Activated CD4-positive, alpha-beta T cell treated with anti-CD3 and anti-CD28 coated beads, Interleukin-2, amount 10 ng/mL, durations not matched to agents 24 days and 14 days (primary cell): ENCODE measurements at regions not wholly inside any gene's neighbourhood (a gene's known extent, or its start where the extent isn't known, plus 50 kb on each side); places are given as distances from the start of the nearest gene placed in this dataset.
"Not testable (repeated sequence)": the region's sequence is repeated elsewhere in the genome, so short reads cannot be mapped to it uniquely, and the experiment has no call there.

Experiments used
- DNase-seq: peaks from one replicate; pipeline ENCODE4 v3.0.0; 2022
- H3K27ac Mint-ChIP-seq: one replicate; pipeline ENCODE4 v1.8.0; 2022; ENCODE audit warnings: mild to moderate bottlenecking, mixed read lengths
- H3K27me3 Mint-ChIP-seq: one replicate; pipeline ENCODE4 v1.8.0; 2022; ENCODE audit warnings: mixed read lengths
- H3K36me3 Mint-ChIP-seq: one replicate; pipeline ENCODE4 v1.8.0; 2022; ENCODE audit warnings: low read depth, mild to moderate bottlenecking, mixed read lengths
- H3K4me1 Mint-ChIP-seq: one replicate; pipeline ENCODE4 v1.8.0; 2021; ENCODE audit warnings: mixed read lengths
- H3K4me3 Mint-ChIP-seq: one replicate; pipeline ENCODE4 v1.8.0; 2022; ENCODE audit warnings: mild to moderate bottlenecking, moderate library complexity, mixed read lengths
- H3K9me3 Mint-ChIP-seq: one replicate; pipeline ENCODE4 v1.8.0; 2021; ENCODE audit warnings: mixed read lengths
- intact Hi-C: fragments of 100-400 bp; cut with micrococcal nuclease; formaldehyde crosslinking; loops from one replicate; pipeline ENCODE4 v1.15.1; 2023

DNA sequence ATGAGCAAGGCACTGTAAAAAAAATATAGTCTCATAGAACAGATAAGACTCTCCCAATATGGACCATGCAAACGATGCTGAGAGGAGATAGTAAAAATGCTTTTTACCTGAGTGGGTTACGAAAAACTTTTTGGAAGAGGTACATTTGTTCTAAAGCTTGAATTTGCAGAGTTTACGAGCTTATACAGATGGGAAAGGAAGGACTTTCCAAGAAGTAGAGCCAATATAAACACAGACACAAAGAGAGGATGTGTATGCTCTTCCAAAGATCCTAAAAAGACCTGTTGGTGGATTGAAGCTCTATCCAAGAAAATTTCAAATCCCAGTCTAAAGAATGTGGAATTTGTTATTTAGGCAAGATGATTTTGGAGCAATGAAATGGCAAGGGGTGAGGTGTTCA, 127.1 kb upstream of the SLCO6A1 start:
- Mint-ChIP-seq H3K27me3 (peaks cover 7% of the 10 kb centered on the region), H3K9me3 (no peaks in the 10 kb centered on the region), H3K36me3 (no peaks in the 10 kb centered on the region), H3K4me1 (no peaks in the 10 kb centered on the region), H3K27ac (no peak overlapping the region), H3K4me3 (no peak overlapping the region)
- intact Hi-C loops = no loop called here
- DNase-seq = no peak

DNA sequence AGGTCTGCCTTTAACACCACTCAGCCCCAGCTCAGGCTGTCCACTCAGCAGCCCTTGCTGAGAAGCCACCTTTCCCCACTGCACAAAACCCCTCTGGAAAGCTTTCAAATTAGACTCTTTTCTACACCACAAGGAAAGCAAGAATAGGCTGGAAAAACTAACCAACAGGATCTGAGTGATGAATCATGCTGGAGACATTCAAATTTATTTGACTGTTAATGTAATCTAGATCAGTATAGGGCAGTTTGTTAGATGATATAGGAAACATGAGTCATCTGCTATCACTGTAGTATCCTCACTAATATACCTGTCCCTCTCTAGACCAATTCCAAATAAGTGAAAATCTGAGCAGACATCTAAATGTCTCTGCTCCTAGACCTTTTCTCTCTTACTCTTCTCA, 127.8 kb upstream of the PAM start:
- no peak for DNase-seq
- Mint-ChIP-seq H3K4me3 (no peak overlapping the region), H3K4me1 (peaks cover 3% of the 10 kb centered on the region), H3K36me3 (no peaks in the 10 kb centered on the region), H3K9me3 (peaks cover 6% of the 10 kb centered on the region), H3K27ac (no peak overlapping the region), H3K27me3 (peaks cover 6% of the 10 kb centered on the region)
- intact Hi-C loops = no loop called here

DNA sequence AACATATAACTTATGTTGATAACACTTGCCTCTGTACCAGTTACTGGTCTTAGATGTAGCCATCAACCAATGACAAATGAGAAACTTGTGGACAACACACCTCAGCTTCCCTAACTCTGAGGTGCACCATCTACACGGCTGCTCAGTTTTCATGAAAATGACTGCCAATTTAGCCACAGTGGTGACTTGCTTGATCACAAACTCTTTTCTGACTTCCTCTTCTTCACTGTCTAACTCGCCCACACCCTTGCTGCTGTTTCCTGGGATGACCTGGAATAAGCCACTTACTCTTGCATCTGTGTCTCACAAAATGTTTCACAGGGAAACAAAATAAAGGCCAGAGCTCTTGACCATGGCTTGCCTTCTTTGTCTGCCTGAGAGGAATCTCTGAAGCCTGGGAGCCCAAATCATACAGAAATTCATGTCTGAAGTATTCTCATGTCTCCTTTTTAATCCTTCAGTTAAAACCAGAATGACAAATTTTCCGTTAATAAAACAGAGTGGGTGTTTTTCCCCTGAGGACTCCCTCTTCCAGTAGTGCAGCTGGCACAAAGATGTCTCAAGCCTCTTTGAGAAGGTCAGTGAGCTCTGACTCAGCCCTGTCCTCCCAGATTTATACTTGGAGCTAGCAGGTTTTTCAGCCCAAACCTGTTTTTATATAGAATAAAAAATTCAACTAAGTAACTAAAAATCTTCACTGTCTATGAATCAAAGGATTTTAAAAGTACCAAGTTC, 126.5 kb upstream of the PAM start:
- H3K4me1 Mint-ChIP-seq = peaks cover 3% of the 10 kb centered on the region
- H3K27me3 Mint-ChIP-seq = peaks cover 4% of the 10 kb centered on the region
- no peaks in the 10 kb centered on the region for H3K36me3 Mint-ChIP-seq
- H3K4me3 Mint-ChIP-seq = no peak overlapping the region
- DNase-seq = no peak
- no peak overlapping the region for H3K27ac Mint-ChIP-seq
- intact Hi-C loops = no loop called here
- peaks cover 10% of the 10 kb centered on the region for H3K9me3 Mint-ChIP-seq

DNA sequence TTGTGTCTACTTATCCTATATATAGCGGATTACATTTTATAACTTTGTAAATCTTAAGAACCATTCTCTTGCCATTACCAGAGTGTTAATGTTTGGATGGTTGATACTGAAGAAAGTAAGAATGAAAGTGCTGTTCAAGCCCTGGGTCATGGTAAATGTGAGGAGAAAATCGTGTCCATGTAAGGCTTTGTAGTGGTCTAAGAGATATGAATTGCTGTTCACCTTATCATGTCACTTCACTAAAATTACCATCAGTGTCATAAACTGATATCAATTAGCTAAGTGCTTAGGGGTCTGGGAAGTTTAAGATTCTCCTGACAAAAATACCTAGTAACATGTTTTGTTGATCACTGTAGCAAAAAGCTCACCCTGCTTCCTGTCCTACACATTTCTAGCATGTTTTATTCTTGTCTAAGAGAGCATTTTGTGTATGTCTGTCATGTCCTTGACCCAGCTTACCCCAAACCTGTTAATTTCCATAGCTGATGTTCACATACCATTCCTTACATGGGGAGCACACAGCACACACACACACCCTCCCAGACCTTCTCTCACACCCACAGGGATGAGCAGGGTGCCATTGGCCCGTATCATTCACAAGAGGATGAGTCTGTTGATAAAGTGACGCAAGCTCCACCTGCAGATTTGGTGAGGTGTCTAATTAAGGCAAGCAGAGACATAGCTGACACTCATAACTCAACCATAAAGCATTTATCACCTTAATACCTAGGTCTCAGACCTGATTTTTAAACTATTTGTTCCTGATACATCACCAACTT, 125.1 kb upstream of the PAM start:
- H3K4me1 Mint-ChIP-seq = peaks cover 3% of the 10 kb centered on the region
- intact Hi-C loops = no loop called here

DNA sequence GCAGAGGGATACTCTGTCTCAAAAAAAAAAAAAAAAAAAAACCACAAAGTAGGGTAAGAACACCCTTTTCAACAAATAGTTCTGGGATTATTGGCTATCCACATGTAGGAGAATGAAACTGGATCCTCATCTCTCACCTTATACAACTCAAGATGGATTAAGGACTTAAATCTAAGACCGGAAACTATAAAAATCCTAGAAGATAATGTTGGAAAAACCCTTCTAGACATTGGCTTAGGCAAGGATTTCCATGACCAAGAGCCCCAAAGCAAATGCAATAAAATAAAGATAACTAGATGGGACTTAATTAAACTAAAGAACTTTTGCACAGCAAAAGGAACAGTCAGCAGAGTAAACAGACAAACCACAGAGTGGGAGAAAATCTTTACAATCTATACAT, 119.7 kb upstream of the PAM start:
- intact Hi-C loops, DNase-seq, H3K27me3 Mint-ChIP-seq, H3K4me1 Mint-ChIP-seq, H3K27ac Mint-ChIP-seq, H3K36me3 Mint-ChIP-seq, H3K9me3 Mint-ChIP-seq, H3K4me3 Mint-ChIP-seq: not testable (repeated sequence)

More for the DNA sequence above, 125.1 kb upstream of the PAM start:
- peaks cover 3% of the 10 kb centered on the region for H3K27me3 Mint-ChIP-seq
- no peak overlapping the region for H3K4me3 Mint-ChIP-seq
- no peak overlapping the region for H3K27ac Mint-ChIP-seq
- no peak for DNase-seq
- no peaks in the 10 kb centered on the region for H3K36me3 Mint-ChIP-seq
- peaks cover 10% of the 10 kb centered on the region for H3K9me3 Mint-ChIP-seq

DNA sequence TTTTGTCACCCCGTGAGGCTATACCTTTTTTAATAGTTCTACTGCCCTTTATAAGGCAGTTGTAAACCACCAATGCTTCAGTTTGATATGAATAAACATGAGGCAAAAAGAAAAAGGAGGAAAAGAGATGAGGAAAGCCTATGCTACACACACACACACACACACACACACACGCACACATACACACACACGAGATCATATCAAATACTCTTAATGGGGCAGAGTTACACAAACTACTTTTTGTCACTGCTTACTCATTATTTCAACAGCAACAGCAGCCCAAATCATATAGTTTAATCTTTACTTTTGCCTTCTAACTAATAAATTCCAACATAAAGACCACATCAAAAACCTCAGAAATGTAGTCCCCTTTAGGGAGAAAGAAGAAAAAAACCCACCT, 116.8 kb upstream of the PAM start:
- Mint-ChIP-seq H3K36me3 (no peaks in the 10 kb centered on the region), H3K27me3 (peaks cover 2% of the 10 kb centered on the region), H3K4me3 (no peak overlapping the region), H3K4me1 (no peaks in the 10 kb centered on the region), H3K27ac (no peak overlapping the region), H3K9me3 (no peaks in the 10 kb centered on the region)
- intact Hi-C loops = no loop called here
- DNase-seq = no peak

DNA sequence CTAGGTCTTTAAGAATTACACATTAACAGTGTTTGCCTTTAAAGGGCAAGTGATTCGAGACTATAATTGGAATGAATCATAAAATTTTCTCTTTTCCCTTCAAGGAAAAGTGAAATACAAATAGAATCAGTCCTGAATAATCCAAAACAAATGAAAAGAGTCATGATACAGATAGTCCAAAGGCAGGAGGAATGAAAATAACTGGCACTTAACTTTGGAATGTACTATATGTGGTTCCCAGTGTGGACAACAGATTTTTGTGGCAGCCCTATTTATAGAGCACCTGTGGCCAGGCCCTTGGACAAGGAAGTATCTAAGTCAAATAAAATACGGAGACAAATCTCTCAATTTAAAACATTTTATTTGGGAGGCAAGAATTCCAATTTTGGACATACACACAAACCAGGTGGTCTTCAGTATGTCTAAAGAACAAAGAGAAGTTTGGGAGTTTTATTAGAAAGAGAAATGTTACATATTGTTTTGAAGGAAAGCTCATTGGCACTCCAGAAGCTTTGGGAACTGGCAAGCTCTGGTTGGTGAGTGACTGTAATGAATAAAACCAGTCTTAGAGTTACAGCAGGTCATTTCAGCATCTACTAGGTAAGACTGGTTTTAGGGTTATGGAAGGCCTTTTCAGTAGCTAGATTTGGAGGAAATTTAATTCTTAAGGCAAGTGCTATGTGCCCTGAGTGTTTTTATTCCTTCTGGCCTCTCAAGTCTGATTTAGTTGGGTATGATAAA, 116.0 kb upstream of the PAM start:
- Mint-ChIP-seq H3K9me3 (no peaks in the 10 kb centered on the region), H3K27me3 (peaks cover 2% of the 10 kb centered on the region), H3K36me3 (no peaks in the 10 kb centered on the region), H3K4me1 (no peaks in the 10 kb centered on the region), H3K4me3 (no peak overlapping the region), H3K27ac (no peak overlapping the region)
- DNase-seq = no peak
- intact Hi-C loops = no loop called here

DNA sequence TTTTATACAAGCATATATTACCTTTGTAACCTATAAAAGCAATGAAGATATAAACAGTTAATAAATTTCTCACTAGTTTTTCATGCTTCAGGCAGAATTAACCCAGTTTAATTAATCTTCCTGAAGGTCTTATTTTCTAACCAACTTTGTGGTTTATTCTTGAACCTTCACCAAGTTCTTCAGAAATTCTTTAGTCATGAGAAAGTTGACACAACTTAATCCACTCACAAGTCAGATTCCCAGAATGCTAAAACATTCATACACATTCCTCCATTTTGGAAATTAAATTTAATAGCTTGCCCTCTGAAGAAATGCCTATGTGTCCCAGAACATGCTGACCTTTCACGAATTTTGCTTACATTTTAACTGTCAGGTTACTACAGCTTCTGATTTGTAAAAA, 105.4 kb upstream of the PAM start:
- Mint-ChIP-seq H3K36me3 (no peaks in the 10 kb centered on the region), H3K4me3 (no peak overlapping the region), H3K27ac (no peak overlapping the region)

DNA sequence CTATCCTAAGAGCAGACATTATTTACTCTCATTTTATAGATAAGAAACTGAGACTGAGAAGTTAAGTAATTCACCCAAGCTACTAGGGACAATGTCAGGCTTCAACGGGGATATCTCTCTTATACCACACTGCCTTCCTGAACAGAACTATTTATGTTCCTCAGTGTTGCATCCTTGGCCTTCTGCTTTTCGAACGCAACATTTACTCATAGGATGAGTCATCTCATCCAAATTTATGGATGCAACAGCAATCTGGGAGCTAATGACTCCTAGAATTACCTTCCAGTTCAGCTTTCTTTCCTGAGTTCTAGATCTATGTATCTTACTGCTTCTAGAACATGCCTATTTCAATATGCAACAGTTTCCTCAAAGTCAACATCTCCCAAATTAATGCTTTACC, 103.6 kb upstream of the PAM start:
- H3K4me1 Mint-ChIP-seq = no peaks in the 10 kb centered on the region
- no peaks in the 10 kb centered on the region for H3K36me3 Mint-ChIP-seq
- no peak overlapping the region for H3K27ac Mint-ChIP-seq
- H3K4me3 Mint-ChIP-seq = no peak overlapping the region
- H3K27me3 Mint-ChIP-seq = peaks cover 16% of the 10 kb centered on the region
- intact Hi-C loops = no loop called here
- no peaks in the 10 kb centered on the region for H3K9me3 Mint-ChIP-seq
- DNase-seq = no peak

More for the DNA sequence above, 105.4 kb upstream of the PAM start:
- no peak for DNase-seq
- Mint-ChIP-seq H3K9me3 (no peaks in the 10 kb centered on the region), H3K4me1 (no peaks in the 10 kb centered on the region), H3K27me3 (peaks cover 16% of the 10 kb centered on the region)
- intact Hi-C loops = no loop called here

DNA sequence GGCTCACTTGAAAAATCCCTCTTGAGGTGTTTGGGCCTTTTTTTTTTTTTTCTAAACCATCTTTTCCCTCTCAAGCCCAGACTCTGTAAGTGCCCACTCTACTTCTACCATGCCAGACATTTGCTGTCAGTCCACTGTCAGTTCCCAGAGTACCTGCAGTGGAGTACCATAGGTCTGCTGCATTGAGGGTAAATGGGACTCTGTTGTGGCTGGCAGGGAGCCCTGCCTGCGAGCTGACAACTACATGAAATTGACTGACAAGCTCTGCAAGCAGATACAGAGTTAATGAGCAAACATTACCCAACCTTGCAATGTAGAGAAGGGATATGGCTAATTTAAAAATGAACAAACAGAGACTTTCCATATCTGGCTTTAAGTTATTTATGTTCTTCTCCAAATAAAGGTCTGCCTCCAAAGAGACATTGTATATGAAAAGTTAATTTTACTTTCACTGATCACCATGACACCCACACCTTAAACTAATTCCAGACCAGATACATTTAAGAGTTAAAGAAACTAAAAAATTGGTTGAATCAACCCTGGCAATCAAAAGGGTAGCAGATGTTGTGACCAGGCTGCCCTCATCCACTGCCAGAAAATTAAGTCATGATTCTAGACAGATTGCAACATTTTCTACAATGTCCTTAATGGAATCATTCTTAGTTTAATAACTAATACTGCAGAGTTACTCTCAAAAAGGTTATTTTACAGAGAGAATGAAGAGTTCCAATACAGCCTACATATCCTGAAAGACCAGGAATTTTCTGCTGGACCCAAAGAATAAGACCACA, 100.4 kb upstream of the PAM start:
- peaks cover 13% of the 10 kb centered on the region for H3K27me3 Mint-ChIP-seq
- no peak overlapping the region for H3K4me3 Mint-ChIP-seq
- H3K9me3 Mint-ChIP-seq = no peaks in the 10 kb centered on the region
- H3K27ac Mint-ChIP-seq = no peak overlapping the region
- DNase-seq = no peak
- no peaks in the 10 kb centered on the region for H3K4me1 Mint-ChIP-seq
- no peaks in the 10 kb centered on the region for H3K36me3 Mint-ChIP-seq
- intact Hi-C loops = no loop called here

DNA sequence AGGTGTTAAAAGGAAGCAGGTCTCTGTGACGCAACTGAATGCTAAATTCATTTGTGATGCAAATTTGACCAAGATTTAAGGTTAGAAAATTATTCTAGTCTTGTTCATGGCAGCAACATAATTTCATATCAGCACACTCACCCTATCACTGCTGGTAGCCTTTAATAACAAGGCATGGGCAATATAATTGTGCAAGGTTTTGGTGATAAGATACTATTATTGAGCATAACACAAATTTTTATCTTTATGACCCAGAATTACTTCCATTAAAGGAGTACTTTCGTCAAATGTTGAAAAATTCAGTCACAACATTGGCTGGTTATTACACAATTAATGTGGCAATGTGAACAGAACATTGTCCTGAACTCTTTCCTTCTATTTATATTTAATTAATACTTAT, 96.0 kb upstream of the PAM start:
- H3K9me3 Mint-ChIP-seq = no peaks in the 10 kb centered on the region
- H3K27ac Mint-ChIP-seq = no peak overlapping the region
- no peak for DNase-seq
- H3K4me3 Mint-ChIP-seq = no peak overlapping the region
- no peaks in the 10 kb centered on the region for H3K36me3 Mint-ChIP-seq
- H3K27me3 Mint-ChIP-seq = peaks cover 3% of the 10 kb centered on the region
- intact Hi-C loops = no loop called here
- no peaks in the 10 kb centered on the region for H3K4me1 Mint-ChIP-seq

DNA sequence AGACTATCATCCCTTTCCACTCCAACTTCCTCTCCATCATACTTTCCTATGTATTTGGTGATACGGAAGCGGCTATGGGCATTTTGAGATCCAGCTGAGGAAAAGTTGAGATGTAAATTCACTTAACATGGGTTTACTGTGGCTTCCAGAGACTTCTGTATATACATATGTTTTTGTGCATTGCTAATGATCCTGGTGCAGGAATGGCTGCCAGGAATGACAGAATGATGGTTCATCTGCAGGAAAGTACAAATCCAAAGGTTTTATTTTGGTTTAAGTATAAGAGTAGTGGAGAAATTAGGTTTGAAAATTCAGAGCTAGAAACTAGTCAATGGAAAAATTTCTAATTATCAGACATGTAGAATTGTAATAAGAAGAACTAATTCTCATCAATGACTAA, 95.0 kb upstream of the PAM start:
- Mint-ChIP-seq H3K27me3 (peaks cover 3% of the 10 kb centered on the region), H3K36me3 (no peaks in the 10 kb centered on the region), H3K4me3 (no peak overlapping the region), H3K4me1 (no peaks in the 10 kb centered on the region), H3K27ac (no peak overlapping the region), H3K9me3 (no peaks in the 10 kb centered on the region)
- peak; percentile 4 for DNase-seq
- intact Hi-C loops = no loop called here

DNA sequence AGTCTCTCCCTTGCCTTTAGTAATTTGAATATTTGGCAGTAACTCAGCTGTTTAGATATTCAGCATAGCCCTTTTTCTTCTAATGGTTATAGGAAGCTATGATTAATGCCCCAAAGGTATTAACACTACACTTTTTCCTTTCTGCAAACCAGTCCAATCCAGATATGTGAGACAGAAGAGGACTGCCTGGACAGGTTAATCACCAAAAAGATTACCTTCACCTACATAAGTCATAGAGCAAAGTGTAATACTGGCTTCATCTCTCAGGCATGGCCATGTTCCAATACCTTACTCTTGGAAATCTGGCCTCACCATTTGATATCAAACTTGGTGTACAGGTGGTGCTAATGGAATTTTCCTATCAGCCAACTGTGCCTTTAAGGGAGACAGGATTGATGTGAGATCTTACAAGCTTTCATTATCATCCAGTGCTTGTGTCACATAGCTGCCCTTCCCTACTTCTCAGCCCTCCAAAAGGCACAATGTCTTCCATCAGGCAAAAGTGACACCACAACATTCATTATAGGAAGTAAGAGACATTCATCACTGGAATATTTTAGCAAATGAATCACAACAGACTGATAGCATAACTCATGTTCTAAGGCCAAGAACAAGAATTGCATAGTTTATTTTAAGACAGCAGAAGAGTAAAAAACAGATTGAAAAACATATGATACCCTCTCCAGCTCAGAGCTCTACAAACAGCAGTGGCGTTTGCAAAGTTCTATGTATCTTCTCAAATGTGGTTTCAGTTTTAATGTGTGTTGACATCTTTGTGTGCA, 91.2 kb upstream of the PAM start:
- Mint-ChIP-seq H3K9me3 (no peaks in the 10 kb centered on the region), H3K27ac (no peak overlapping the region), H3K36me3 (no peaks in the 10 kb centered on the region), H3K27me3 (peaks cover 4% of the 10 kb centered on the region), H3K4me1 (no peaks in the 10 kb centered on the region), H3K4me3 (no peak overlapping the region)
- intact Hi-C loops = no loop called here
- peak; percentile 20 for DNase-seq
